ENCODE measurements at regions not wholly inside any gene's neighbourhood (a gene's known extent, or its start where the extent isn't known, plus 50 kb on each side); places are given as distances from the start of the nearest gene placed in this dataset.

DNA sequence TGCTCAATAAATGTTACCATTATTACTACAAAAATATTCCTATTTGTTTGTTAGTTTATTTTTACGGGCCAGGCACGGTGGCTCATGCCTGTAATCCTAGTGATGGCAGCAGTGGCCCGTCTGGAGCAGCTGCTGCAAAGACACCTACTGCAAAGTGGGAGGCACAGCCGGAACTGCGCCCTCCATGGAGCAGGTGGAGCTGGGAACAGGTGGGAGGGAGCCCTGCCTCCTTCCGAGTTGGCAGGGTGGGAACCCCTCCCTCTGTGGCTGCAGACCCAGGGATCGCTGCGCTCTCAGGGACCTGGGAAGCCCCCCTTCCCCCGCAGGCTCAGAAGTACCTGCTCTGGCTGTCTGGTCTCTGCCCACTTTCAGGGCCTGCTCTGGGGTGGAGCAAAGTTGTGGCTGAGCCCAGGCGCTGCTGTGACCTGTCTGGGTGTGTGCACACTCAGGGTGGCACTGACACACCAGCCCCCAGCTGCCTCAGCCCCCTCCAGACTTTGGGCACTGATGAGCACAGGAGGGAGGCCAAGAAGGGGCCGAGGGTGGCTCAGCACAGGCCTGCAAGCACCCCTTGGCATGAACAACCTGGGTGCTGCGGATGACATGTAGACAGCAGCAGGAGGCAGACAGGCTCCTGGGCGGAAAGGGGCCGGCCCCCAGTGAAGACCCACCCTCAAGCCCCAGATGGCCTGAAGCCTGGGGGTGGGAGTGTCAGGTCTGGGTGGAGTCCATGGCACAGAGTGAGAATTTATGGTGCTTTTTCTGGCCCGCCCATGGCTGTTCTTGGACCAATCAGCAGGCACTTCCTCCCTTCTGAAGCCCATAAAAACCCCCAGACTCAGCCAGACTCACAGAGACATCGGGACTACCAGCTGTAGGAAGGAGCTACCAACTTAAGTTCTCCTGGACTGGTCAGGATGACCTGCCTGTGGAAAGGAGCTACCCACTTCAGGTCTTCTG lies 103.7 kb upstream of the CLMP start:
- H3K27ac ChIP-seq (ENCODE audit: low read depth, low read length) = no peak overlapping the region
- Mint-ChIP-seq H3K4me3 (no peak overlapping the region), H3K9me3 (no peaks in the 10 kb centered on the region), H3K4me1 (peaks cover 23 to 33% (median 30%) of the 10 kb centered on the region in 4 donors), H3K27me3 (no peaks in the 10 kb centered on the region), H3K36me3 (no peaks in the 10 kb centered on the region), H3K27ac (no peak overlapping the region)
- no peaks in the 10 kb centered on the region for H3K9me3 ChIP-seq (ENCODE audit: control insufficient read depth in 1 of 2, low read length in 2 of 2)
- intact Hi-C loops (cut with micrococcal nuclease) = no loop called here
- H3K27me3 ChIP-seq (ENCODE audit: insufficient read depth, low read length) = no peaks in the 10 kb centered on the region
- H3K4me1 ChIP-seq (ENCODE audit: insufficient read depth, low read length) = peaks cover 33% of the 10 kb centered on the region
- H3K36me3 ChIP-seq (ENCODE audit: insufficient read depth, low read length) = no peaks in the 10 kb centered on the region
- no peak for DNase-seq
- ChIA-PET CTCF (ENCODE audit: partially characterized antibody) (interaction anchor here (1.1 to 5.7 kb wide), 5 partner anchors 37 to 179 kb away, joined by 4 to 62 read pairs (median 9); no protein-coding TSS in a partner anchor), POLR2A (ENCODE audit: partially characterized antibody) (no interaction called here)
- no peak overlapping the region for H3K4me3 ChIP-seq (ENCODE audit: low read length in 2 of 2)

DNA sequence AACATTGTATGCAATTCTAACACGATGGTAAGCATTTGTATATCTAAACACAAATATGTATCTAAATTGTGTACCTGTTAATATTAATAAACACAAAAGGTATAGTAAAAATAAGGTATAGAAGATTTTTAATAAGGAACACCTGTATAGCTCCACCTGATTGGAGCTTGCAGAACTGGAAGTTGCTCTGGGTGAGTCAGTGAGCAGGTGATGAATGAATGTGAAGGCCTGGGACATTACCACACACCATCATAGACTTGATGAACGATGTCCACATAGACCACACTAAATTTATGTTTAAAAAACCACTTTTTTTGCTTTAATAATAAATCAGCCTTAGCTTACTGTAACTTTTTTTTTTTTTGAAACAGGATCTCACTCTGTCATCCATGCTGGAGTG lies 97.6 kb upstream of the CLMP start:
- H3K9me3 Mint-ChIP-seq = peaks cover 0 to under 1% (median 0%) of the 10 kb centered on the region in 8 donors
- DNase-seq = no peak
- Histone ChIP-seq H3K4me3 (ENCODE audit: low read length in 2 of 2) (no peak overlapping the region), H3K4me1 (ENCODE audit: insufficient read depth, low read length) (no peaks in the 10 kb centered on the region), H3K27ac (ENCODE audit: low read depth, low read length) (no peak overlapping the region), H3K36me3 (ENCODE audit: insufficient read depth, low read length) (no peaks in the 10 kb centered on the region), H3K9me3 (ENCODE audit: control insufficient read depth in 1 of 2, low read length in 2 of 2) (no peaks in the 10 kb centered on the region), H3K27me3 (ENCODE audit: insufficient read depth, low read length) (no peaks in the 10 kb centered on the region)
- H3K4me1 Mint-ChIP-seq = no peaks in the 10 kb centered on the region
- CTCF ChIA-PET (ENCODE audit: partially characterized antibody) = interaction anchor here (3.7 kb wide), 1 partner anchor 8 kb away, joined by 22 read pairs; no protein-coding TSS in a partner anchor
- H3K4me3 Mint-ChIP-seq = no peak overlapping the region
- no peaks in the 10 kb centered on the region for H3K36me3 Mint-ChIP-seq
- intact Hi-C loops (cut with micrococcal nuclease) = no loop called here
- POLR2A ChIA-PET (ENCODE audit: partially characterized antibody) = no interaction called here
- no peak overlapping the region for H3K27ac Mint-ChIP-seq
- peaks cover 2 to 6% of the 10 kb centered on the region in 2 donors for H3K27me3 Mint-ChIP-seq

DNA sequence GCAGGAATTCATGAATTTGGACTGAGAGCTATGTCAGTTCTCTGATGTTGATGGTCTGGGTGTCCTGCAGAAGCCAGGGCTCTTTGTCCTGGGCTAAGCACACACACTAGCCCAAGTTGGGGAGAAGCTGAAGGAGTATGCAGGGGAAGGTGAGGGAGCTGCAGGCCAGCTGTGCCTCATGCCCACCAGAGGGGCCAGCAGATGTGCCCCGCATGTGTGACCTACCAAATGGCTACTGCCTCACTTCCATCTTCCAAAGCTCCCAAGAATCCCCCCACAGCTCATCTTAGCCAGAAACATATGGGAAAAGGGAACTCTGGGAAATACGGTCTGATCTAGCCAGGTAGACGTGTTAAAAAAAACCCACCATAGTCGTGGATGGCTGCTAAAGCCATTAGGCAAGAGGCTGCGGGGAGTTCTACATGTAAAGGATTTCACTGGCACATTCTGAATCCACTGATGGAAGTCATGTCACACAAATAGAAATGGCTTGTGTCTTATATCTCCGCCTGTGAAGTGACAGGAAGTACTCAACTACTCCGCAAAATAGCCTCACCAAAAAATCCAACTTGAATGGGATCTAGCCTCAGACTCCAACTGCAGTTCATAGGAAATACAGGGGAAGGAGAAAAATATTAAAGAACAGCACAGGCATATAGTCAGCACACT lies 96.3 kb upstream of the CLMP start:
- Mint-ChIP-seq H3K4me3 (no peak overlapping the region), H3K27ac (no peak overlapping the region), H3K9me3 (peaks cover 0 to 4% (median 0%) of the 10 kb centered on the region in 8 donors), H3K36me3 (no peaks in the 10 kb centered on the region), H3K27me3 (peaks cover 6% of the 10 kb centered on the region in 2 donors), H3K4me1 (no peaks in the 10 kb centered on the region)
- ChIA-PET POLR2A (ENCODE audit: partially characterized antibody) (interaction anchor here (0.7 kb wide), 1 partner anchor 10 kb away, joined by 4 read pairs; no protein-coding TSS in a partner anchor), CTCF (ENCODE audit: partially characterized antibody) (interaction anchor here (3.7 kb wide), 1 partner anchor 10 kb away, joined by 22 read pairs; no protein-coding TSS in a partner anchor)
- DNase-seq = no peak
- no peaks in the 10 kb centered on the region for H3K4me1 ChIP-seq (ENCODE audit: insufficient read depth, low read length)
- H3K36me3 ChIP-seq (ENCODE audit: insufficient read depth, low read length) = no peaks in the 10 kb centered on the region
- no peak overlapping the region for H3K27ac ChIP-seq (ENCODE audit: low read depth, low read length)
- H3K27me3 ChIP-seq (ENCODE audit: insufficient read depth, low read length) = no peaks in the 10 kb centered on the region
- intact Hi-C loops (cut with micrococcal nuclease) = no loop called here
- no peaks in the 10 kb centered on the region for H3K9me3 ChIP-seq (ENCODE audit: control insufficient read depth in 1 of 2, low read length in 2 of 2)
- H3K4me3 ChIP-seq (ENCODE audit: low read length in 2 of 2) = no peak overlapping the region

DNA sequence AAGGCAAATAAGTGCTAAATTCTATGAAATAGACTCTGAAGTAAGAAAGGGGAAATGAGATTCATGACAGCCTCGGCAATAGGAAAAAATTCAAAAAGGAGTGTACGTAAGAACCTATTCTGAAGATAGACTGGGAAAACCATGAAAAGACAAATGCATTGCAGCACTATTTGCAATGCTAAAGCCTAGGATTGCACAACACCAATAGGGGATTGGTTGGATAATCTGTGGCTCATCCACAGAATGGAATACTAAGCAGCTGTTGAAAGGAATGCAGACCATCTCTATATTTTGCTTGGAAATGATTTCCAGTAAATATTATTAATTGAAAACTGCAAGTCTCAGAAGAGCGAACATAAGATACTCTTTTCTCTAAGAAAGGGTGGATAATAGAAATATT lies 91.7 kb upstream of the CLMP start:
- intact Hi-C loops (cut with micrococcal nuclease) = no loop called here
- peaks cover 0 to 2% (median 0%) of the 10 kb centered on the region in 4 donors for H3K4me1 Mint-ChIP-seq
- Histone ChIP-seq H3K9me3 (ENCODE audit: control insufficient read depth in 1 of 2, low read length in 2 of 2) (no peaks in the 10 kb centered on the region), H3K4me3 (ENCODE audit: low read length in 2 of 2) (no peak overlapping the region), H3K27me3 (ENCODE audit: insufficient read depth, low read length) (no peaks in the 10 kb centered on the region), H3K4me1 (ENCODE audit: insufficient read depth, low read length) (no peaks in the 10 kb centered on the region), H3K36me3 (ENCODE audit: insufficient read depth, low read length) (no peaks in the 10 kb centered on the region), H3K27ac (ENCODE audit: low read depth, low read length) (no peak overlapping the region)
- H3K4me3 Mint-ChIP-seq = no peak overlapping the region
- peaks cover 0 to 4% (median 0%) of the 10 kb centered on the region in 8 donors for H3K9me3 Mint-ChIP-seq
- H3K36me3 Mint-ChIP-seq = no peaks in the 10 kb centered on the region
- no peak for DNase-seq
- POLR2A ChIA-PET (ENCODE audit: partially characterized antibody) = no interaction called here
- peaks cover 15 to 20% of the 10 kb centered on the region in 2 donors for H3K27me3 Mint-ChIP-seq
- H3K27ac Mint-ChIP-seq = no peak overlapping the region
- CTCF ChIA-PET (ENCODE audit: partially characterized antibody) = no interaction called here

DNA sequence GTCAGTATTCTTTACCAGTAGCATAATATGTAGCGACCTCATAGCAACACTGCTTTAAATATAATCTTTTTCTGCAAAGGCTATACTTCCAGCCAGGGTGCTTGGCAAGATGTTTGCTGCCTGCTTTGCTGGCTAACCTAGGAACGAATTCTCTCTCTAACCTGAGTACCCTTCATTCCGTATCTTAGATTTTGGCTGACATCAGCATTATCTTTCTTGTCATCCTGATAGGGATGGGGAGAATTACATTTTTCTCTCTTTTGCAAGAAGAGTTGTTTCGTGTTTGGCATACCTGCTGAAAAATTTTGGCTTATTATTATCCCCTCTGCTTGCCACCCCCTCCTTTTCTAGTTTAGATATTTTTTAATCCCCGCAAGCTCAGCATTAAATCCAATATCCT lies 91.2 kb upstream of the CLMP start:
- Mint-ChIP-seq H3K27me3 (peaks cover 17 to 24% of the 10 kb centered on the region in 2 donors), H3K36me3 (no peaks in the 10 kb centered on the region), H3K4me1 (peaks cover 0 to 2% (median 0%) of the 10 kb centered on the region in 4 donors), H3K9me3 (peaks cover 0 to 4% (median 0%) of the 10 kb centered on the region in 8 donors), H3K27ac (no peak overlapping the region), H3K4me3 (no peak overlapping the region)
- no peaks in the 10 kb centered on the region for H3K27me3 ChIP-seq (ENCODE audit: insufficient read depth, low read length)
- intact Hi-C loops (cut with micrococcal nuclease) = no loop called here
- ChIA-PET POLR2A (ENCODE audit: partially characterized antibody) (no interaction called here), CTCF (ENCODE audit: partially characterized antibody) (interaction anchor here (0.7 to 1.9 kb wide), 2 partner anchors 16 to 25 kb away, joined by 3 to 7 read pairs; no protein-coding TSS in a partner anchor)
- no peak overlapping the region for H3K4me3 ChIP-seq (ENCODE audit: low read length in 2 of 2)
- no peak for DNase-seq
- H3K9me3 ChIP-seq (ENCODE audit: control insufficient read depth in 1 of 2, low read length in 2 of 2) = no peaks in the 10 kb centered on the region
- H3K27ac ChIP-seq (ENCODE audit: low read depth, low read length) = no peak overlapping the region
- H3K4me1 ChIP-seq (ENCODE audit: insufficient read depth, low read length) = no peaks in the 10 kb centered on the region
- no peaks in the 10 kb centered on the region for H3K36me3 ChIP-seq (ENCODE audit: insufficient read depth, low read length)

DNA sequence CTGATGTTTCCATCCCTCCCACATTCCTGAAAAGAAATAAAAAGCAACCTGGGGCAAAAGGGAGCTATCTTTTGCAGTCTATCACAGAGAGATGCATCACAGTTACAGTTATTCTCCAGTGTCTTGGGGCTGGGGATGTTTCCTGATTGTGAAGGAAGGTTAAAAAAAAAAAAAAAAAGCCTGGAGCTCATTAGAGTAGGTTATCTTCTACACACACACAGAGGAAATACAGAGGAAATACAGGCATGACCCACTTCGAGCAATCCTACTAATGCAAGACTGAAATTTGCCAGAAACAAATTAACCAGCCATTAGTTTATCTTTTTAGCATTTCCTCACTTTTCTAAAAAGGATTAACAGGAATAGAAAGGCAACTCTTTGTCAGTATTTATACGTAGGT lies 89.4 kb upstream of the CLMP start:
- H3K4me1 Mint-ChIP-seq = peaks cover 0 to 2% (median 0%) of the 10 kb centered on the region in 4 donors
- ChIA-PET POLR2A (ENCODE audit: partially characterized antibody) (no interaction called here), CTCF (ENCODE audit: partially characterized antibody) (interaction anchor here (1.1 to 1.4 kb wide), 2 partner anchors 38 to 262 kb away, joined by 3 to 4 read pairs; no protein-coding TSS in a partner anchor)
- H3K27ac ChIP-seq (ENCODE audit: low read depth, low read length) = no peak overlapping the region
- H3K4me3 Mint-ChIP-seq = no peak overlapping the region
- no peaks in the 10 kb centered on the region for H3K27me3 ChIP-seq (ENCODE audit: insufficient read depth, low read length)
- DNase-seq = no peak
- intact Hi-C loops (cut with micrococcal nuclease) = no loop called here
- no peaks in the 10 kb centered on the region for H3K9me3 ChIP-seq (ENCODE audit: control insufficient read depth in 1 of 2, low read length in 2 of 2)
- H3K4me3 ChIP-seq (ENCODE audit: low read length in 2 of 2) = no peak overlapping the region
- H3K9me3 Mint-ChIP-seq = peaks cover 0 to 4% (median 0%) of the 10 kb centered on the region in 8 donors
- H3K36me3 ChIP-seq (ENCODE audit: insufficient read depth, low read length) = no peaks in the 10 kb centered on the region
- H3K27ac Mint-ChIP-seq = no peak overlapping the region
- no peaks in the 10 kb centered on the region for H3K4me1 ChIP-seq (ENCODE audit: insufficient read depth, low read length)
- no peaks in the 10 kb centered on the region for H3K36me3 Mint-ChIP-seq
- peaks cover 20 to 29% of the 10 kb centered on the region in 2 donors for H3K27me3 Mint-ChIP-seq

DNA sequence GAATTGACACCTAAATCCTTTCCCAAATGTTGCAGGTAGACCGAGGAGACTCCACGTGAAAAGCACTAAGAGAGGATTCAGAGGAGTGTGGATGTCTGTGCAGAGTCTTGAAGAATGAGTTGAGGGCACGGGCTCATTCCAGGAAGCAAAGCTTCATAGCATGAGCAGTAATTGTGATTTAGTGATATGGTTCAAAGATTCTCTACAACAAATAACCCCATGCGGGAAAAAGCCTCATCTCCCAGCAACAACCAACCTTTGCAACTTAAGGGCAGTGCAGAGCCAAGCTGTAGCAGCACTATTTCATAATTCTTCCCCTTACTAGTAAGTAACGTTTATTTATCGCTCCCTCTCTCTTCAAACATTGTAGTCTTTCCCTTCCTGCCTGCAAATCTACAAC lies 87.5 kb upstream of the CLMP start:
- Mint-ChIP-seq H3K27ac (no peak overlapping the region), H3K4me3 (no peak overlapping the region), H3K9me3 (peaks cover 0 to 3% (median 0%) of the 10 kb centered on the region in 8 donors), H3K27me3 (peaks cover 19 to 25% of the 10 kb centered on the region in 2 donors), H3K36me3 (no peaks in the 10 kb centered on the region), H3K4me1 (peaks cover 0 to 2% (median 0%) of the 10 kb centered on the region in 4 donors)
- H3K27ac ChIP-seq (ENCODE audit: low read depth, low read length) = no peak overlapping the region
- no peak overlapping the region for H3K4me3 ChIP-seq (ENCODE audit: low read length in 2 of 2)
- ChIA-PET POLR2A (ENCODE audit: partially characterized antibody) (no interaction called here), CTCF (ENCODE audit: partially characterized antibody) (no interaction called here)
- intact Hi-C loops (cut with micrococcal nuclease) = no loop called here
- DNase-seq = no peak
- H3K4me1 ChIP-seq (ENCODE audit: insufficient read depth, low read length) = no peaks in the 10 kb centered on the region
- H3K36me3 ChIP-seq (ENCODE audit: insufficient read depth, low read length) = no peaks in the 10 kb centered on the region
- H3K9me3 ChIP-seq (ENCODE audit: control insufficient read depth in 1 of 2, low read length in 2 of 2) = no peaks in the 10 kb centered on the region
- H3K27me3 ChIP-seq (ENCODE audit: insufficient read depth, low read length) = no peaks in the 10 kb centered on the region

Data from CD4-positive, alpha-beta memory T cell (primary cell).